BE2C (cell line): ENCODE measurements at regions not wholly inside any gene's neighbourhood (a gene's known extent, or its start where the extent isn't known, plus 50 kb on each side); places are given as distances from the start of the nearest gene placed in this dataset.

Experiments used
- DNase-seq: peaks from one replicate; pipeline ENCODE4 v3.0.0-alpha.2; 2020
- H3K27me3 ChIP-seq: fragments of 250-450 bp; sonication (Bioruptor Pico); 2 replicates; pipeline ENCODE4 v1.5.1; 2020; ENCODE audit warnings: mild to moderate bottlenecking
- H3K36me3 ChIP-seq: fragments of 250-450 bp; sonication (Bioruptor Pico); 2 replicates; pipeline ENCODE4 v1.5.1; 2020; ENCODE audit warnings: mild to moderate bottlenecking
- H3K4me1 ChIP-seq: fragments of 250-450 bp; sonication (Bioruptor Pico); 2 replicates; pipeline ENCODE4 v1.5.1; 2020
- H3K4me3 ChIP-seq: 2 replicates; pipeline ENCODE4 v1.5.1; 2011; ENCODE audit warnings: low read depth, low read length
- H3K9me3 ChIP-seq: fragments of 250-450 bp; sonication (Bioruptor Pico); 2 replicates; pipeline ENCODE4 v1.5.1; 2020
- CTCF ChIP-seq: IDR thresholded peaks from 2 replicates; pipeline ENCODE4 v1.5.1; 2012; ENCODE audit warnings: mild to moderate bottlenecking, low read depth, low read length

DNA sequence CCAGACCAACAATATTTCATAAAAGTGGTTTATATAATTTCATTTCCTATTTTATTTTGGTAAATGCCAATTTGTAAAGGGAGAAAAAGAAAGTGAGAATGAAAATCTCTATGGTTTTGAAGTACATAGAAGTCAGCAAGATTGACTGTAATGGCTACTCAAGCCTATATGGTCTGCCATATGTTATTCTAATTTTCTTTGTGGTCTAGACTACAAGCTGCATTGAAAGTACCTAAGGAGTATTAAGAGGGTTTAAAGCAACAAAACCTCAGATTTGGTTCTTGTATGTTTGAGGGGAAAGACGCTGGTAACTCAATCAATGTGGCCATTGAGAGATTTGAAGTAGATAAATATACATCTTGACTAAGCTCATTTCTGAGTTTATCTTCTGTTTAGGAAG, 193.5 kb upstream of the EYA4 start:
- Histone ChIP-seq H3K4me3 (no peak overlapping the region), H3K4me1 (peaks cover 10% of the 10 kb centered on the region), H3K36me3 (no peaks in the 10 kb centered on the region), H3K9me3 (no peaks in the 10 kb centered on the region), H3K27me3 (no peaks in the 10 kb centered on the region)
- no peak for DNase-seq
- no peak for TF ChIP-seq CTCF

DNA sequence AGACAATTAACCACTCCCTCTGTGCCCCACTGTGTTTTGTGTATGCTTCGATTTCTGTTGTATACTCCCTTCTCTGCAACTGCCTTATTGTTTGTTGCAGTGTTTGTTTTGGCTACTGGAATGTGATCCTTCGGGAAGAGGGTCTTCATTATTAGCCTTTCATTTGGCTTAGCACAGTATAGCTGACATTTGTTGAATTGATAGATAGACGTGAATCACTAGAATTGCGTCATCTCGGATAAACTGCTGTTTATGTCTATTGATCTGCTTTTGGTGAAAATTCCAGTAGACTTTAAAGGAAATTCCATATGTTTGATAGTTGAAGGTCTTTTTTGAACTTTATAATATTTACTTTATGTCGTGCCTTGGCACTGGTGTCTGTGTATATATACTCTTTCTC, 189.9 kb upstream of the EYA4 start:
- H3K9me3 ChIP-seq = no peaks in the 10 kb centered on the region
- no peak overlapping the region for H3K4me3 ChIP-seq
- peaks cover 4% of the 10 kb centered on the region; the same call in 1 of the 2 replicates for H3K4me1 ChIP-seq
- H3K36me3 ChIP-seq = no peaks in the 10 kb centered on the region
- no peak for DNase-seq
- TF ChIP-seq CTCF = no peak
- H3K27me3 ChIP-seq = no peaks in the 10 kb centered on the region

GRCh38 chr6:133052465-133052864, 188.7 kb upstream of the EYA4 start:
- TF ChIP-seq CTCF = no peak
- no peak for DNase-seq

GRCh38 chr6:133055441-133055966, 185.7 kb upstream of the EYA4 start:
- Histone ChIP-seq H3K4me1 (no peaks in the 10 kb centered on the region), H3K4me3 (no peak overlapping the region), H3K27me3 (no peaks in the 10 kb centered on the region), H3K36me3 (no peaks in the 10 kb centered on the region), H3K9me3 (no peaks in the 10 kb centered on the region)
- no peak for TF ChIP-seq CTCF
- DNase-seq = no peak

More at GRCh38 chr6:133052465-133052864, 188.7 kb upstream of the EYA4 start:
- Histone ChIP-seq H3K4me3 (no peak overlapping the region), H3K4me1 (no peaks in the 10 kb centered on the region), H3K36me3 (no peaks in the 10 kb centered on the region), H3K27me3 (no peaks in the 10 kb centered on the region), H3K9me3 (no peaks in the 10 kb centered on the region)

GRCh38 chr6:133057352-133057751, 183.8 kb upstream of the EYA4 start:
- no peak for TF ChIP-seq CTCF
- H3K4me1 ChIP-seq = no peaks in the 10 kb centered on the region
- H3K9me3 ChIP-seq = no peaks in the 10 kb centered on the region
- no peak overlapping the region for H3K4me3 ChIP-seq
- DNase-seq = no peak
- no peaks in the 10 kb centered on the region for H3K36me3 ChIP-seq
- no peaks in the 10 kb centered on the region for H3K27me3 ChIP-seq

DNA sequence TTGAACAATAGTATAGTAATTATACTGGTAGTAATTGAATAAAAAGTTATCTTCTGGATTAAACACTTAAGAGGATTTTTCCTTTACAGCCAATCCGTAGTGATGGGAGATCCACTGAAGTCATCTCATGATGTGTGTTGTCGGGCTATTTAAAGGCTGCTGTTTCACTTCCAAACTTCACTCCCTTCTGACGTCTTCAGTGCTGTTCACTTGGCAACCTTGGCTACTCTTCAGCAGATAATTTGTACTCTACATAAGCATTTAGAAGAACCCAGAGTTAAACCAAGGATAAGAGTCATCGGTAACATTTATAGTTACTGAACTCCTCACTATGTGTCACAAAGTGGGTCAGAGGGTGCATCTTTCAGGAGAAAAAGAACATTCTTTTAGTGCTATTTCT, 179.1 kb upstream of the EYA4 start:
- Histone ChIP-seq H3K36me3 (no peaks in the 10 kb centered on the region), H3K4me1 (no peaks in the 10 kb centered on the region), H3K4me3 (no peak overlapping the region), H3K9me3 (no peaks in the 10 kb centered on the region), H3K27me3 (no peaks in the 10 kb centered on the region)
- no peak for DNase-seq
- TF ChIP-seq CTCF = no peak
